T-helper 17 cell (primary cell): ENCODE measurements at regions not wholly inside any gene's neighbourhood (a gene's known extent, or its start where the extent isn't known, plus 50 kb on each side); places are given as distances from the start of the nearest gene placed in this dataset.

Experiments used
- ATAC-seq: fragments of 150-1000 bp; cut with Tn5 transposase; 2 replicates; pipeline ENCODE4 v1.10.0; 2021; ENCODE audit warnings: mild to moderate bottlenecking, moderate library complexity
- DNase-seq, 3 donors: peaks; one replicate each; pipeline versions ENCODE4 v3.0.0 to v3.0.0-alpha.2; 2020 to 2021
- H3K9me3 ChIP-seq: one replicate; pipeline ENCODE4 v1.7.0; 2013; ENCODE audit warnings: low read length, mild to moderate bottlenecking; ENCODE audit not compliant: control insufficient read depth, poor library complexity, severe bottlenecking
- H3K27ac Mint-ChIP-seq: one replicate; pipeline ENCODE4 v1.8.0; 2022; ENCODE audit warnings: mild to moderate bottlenecking, moderate library complexity, mixed read lengths
- H3K27me3 Mint-ChIP-seq: one replicate; pipeline ENCODE4 v1.8.0; 2022; ENCODE audit warnings: mixed read lengths
- H3K36me3 Mint-ChIP-seq: one replicate; pipeline ENCODE4 v1.8.0; 2022; ENCODE audit warnings: low read depth, mixed read lengths
- H3K4me1 Mint-ChIP-seq: one replicate; pipeline ENCODE4 v1.8.0; 2022; ENCODE audit warnings: mild to moderate bottlenecking, mixed read lengths
- H3K4me3 Mint-ChIP-seq: one replicate; pipeline ENCODE4 v1.8.0; 2022; ENCODE audit warnings: mild to moderate bottlenecking, moderate library complexity, mixed read lengths

GRCh38 chr10:78914502-78915189, 154.1 kb upstream of the ZMIZ1 start:
- Mint-ChIP-seq H3K4me1 (peaks cover 3% of the 10 kb centered on the region), H3K4me3 (no peak overlapping the region), H3K27me3 (peaks cover 20% of the 10 kb centered on the region), H3K36me3 (no peaks in the 10 kb centered on the region), H3K27ac (no peak overlapping the region)
- ATAC-seq (no peak), DNase-seq (no peak)
- no peaks in the 10 kb centered on the region for H3K9me3 ChIP-seq

GRCh38 chr10:78915190-78915518, 153.6 kb upstream of the ZMIZ1 start:
- Mint-ChIP-seq H3K36me3 (no peaks in the 10 kb centered on the region), H3K4me1 (peaks cover 3% of the 10 kb centered on the region), H3K27me3 (peaks cover 25% of the 10 kb centered on the region), H3K4me3 (no peak overlapping the region), H3K27ac (no peak overlapping the region)
- DNase-seq (no peak), ATAC-seq (no peak)
- no peaks in the 10 kb centered on the region for H3K9me3 ChIP-seq

- no peak overlapping the region for H3K4me3 Mint-ChIP-seq
- H3K4me1 Mint-ChIP-seq, result peaks cover 1% of the 10 kb centered on the region
- H3K36me3 Mint-ChIP-seq, result peaks cover 3% of the 10 kb centered on the region
- H3K9me3 ChIP-seq, result no peaks in the 10 kb centered on the region
- DNase-seq, result no peak
- no peak for ATAC-seq
- H3K27ac Mint-ChIP-seq, result no peak overlapping the region
- peaks cover 22% of the 10 kb centered on the region for H3K27me3 Mint-ChIP-seq
These were observed 152.5 kb upstream of the ZMIZ1 start for GRCh38 chr10:78916227-78916626.

- no peaks in the 10 kb centered on the region for H3K9me3 ChIP-seq
- Mint-ChIP-seq H3K27ac (no peak overlapping the region), H3K36me3 (peaks cover 3% of the 10 kb centered on the region), H3K27me3 (peaks cover 25% of the 10 kb centered on the region), H3K4me3 (no peak overlapping the region), H3K4me1 (no peaks in the 10 kb centered on the region)
- no peak for ATAC-seq
- no peak for DNase-seq
These were observed 149.4 kb upstream of the ZMIZ1 start for GRCh38 chr10:78919181-78919966.

- H3K27me3 Mint-ChIP-seq, result peaks cover 25% of the 10 kb centered on the region
- H3K9me3 ChIP-seq, result no peaks in the 10 kb centered on the region
- peaks cover 3% of the 10 kb centered on the region for H3K36me3 Mint-ChIP-seq
- no peaks in the 10 kb centered on the region for H3K4me1 Mint-ChIP-seq
- H3K4me3 Mint-ChIP-seq, result no peak overlapping the region
- DNase-seq (no peak), ATAC-seq (no peak)
- no peak overlapping the region for H3K27ac Mint-ChIP-seq
These were observed 148.8 kb upstream of the ZMIZ1 start for GRCh38 chr10:78920011-78920410.

GRCh38 chr10:78921895-78922294, 146.9 kb upstream of the ZMIZ1 start:
- no peaks in the 10 kb centered on the region for H3K4me1 Mint-ChIP-seq
- DNase-seq (no peak), ATAC-seq (no peak)
- H3K9me3 ChIP-seq, result no peaks in the 10 kb centered on the region
- H3K36me3 Mint-ChIP-seq, result peaks cover 3% of the 10 kb centered on the region
- H3K27ac Mint-ChIP-seq, result no peak overlapping the region
- peaks cover 25% of the 10 kb centered on the region for H3K27me3 Mint-ChIP-seq
- H3K4me3 Mint-ChIP-seq, result no peak overlapping the region

- no peak overlapping the region for H3K4me3 Mint-ChIP-seq
- no peaks in the 10 kb centered on the region for H3K9me3 ChIP-seq
- H3K36me3 Mint-ChIP-seq, result peaks cover 3% of the 10 kb centered on the region
- DNase-seq (no peak), ATAC-seq (no peak)
- no peaks in the 10 kb centered on the region for H3K4me1 Mint-ChIP-seq
- no peak overlapping the region for H3K27ac Mint-ChIP-seq
- H3K27me3 Mint-ChIP-seq, result peaks cover 17% of the 10 kb centered on the region
These were observed 145.0 kb upstream of the ZMIZ1 start for GRCh38 chr10:78923647-78924318.

- peaks cover 3% of the 10 kb centered on the region for H3K36me3 Mint-ChIP-seq
- DNase-seq (no peak), ATAC-seq (no peak)
- H3K4me1 Mint-ChIP-seq, result no peaks in the 10 kb centered on the region
- peaks cover 17% of the 10 kb centered on the region for H3K27me3 Mint-ChIP-seq
- H3K4me3 Mint-ChIP-seq, result no peak overlapping the region
- H3K27ac Mint-ChIP-seq, result no peak overlapping the region
- no peaks in the 10 kb centered on the region for H3K9me3 ChIP-seq
These were observed 144.3 kb upstream of the ZMIZ1 start for GRCh38 chr10:78924319-78925003.

- Mint-ChIP-seq H3K4me3 (no peak overlapping the region), H3K4me1 (no peaks in the 10 kb centered on the region), H3K27ac (peak overlapping the region; percentile 14), H3K36me3 (peaks cover 2% of the 10 kb centered on the region), H3K27me3 (peaks cover 9% of the 10 kb centered on the region)
- ATAC-seq, result no peak
- no peak for DNase-seq
- no peaks in the 10 kb centered on the region for H3K9me3 ChIP-seq
These were observed 143.5 kb upstream of the ZMIZ1 start for GRCh38 chr10:78925275-78925674.

- Mint-ChIP-seq H3K4me1 (peaks cover 3% of the 10 kb centered on the region), H3K27ac (peak overlapping the region; percentile 14), H3K27me3 (peaks cover 9% of the 10 kb centered on the region), H3K36me3 (no peaks in the 10 kb centered on the region), H3K4me3 (no peak overlapping the region)
- H3K9me3 ChIP-seq, result no peaks in the 10 kb centered on the region
- DNase-seq (no peak), ATAC-seq (no peak)
These were observed 142.9 kb upstream of the ZMIZ1 start for GRCh38 chr10:78925800-78926319.

GRCh38 chr10:78927257-78927995, 141.3 kb upstream of the ZMIZ1 start:
- H3K36me3 Mint-ChIP-seq, result no peaks in the 10 kb centered on the region
- H3K4me3 Mint-ChIP-seq, result no peak overlapping the region
- ATAC-seq, result no peak
- DNase-seq, result no peak
- no peak overlapping the region for H3K27ac Mint-ChIP-seq
- no peaks in the 10 kb centered on the region for H3K9me3 ChIP-seq
- peaks cover 11% of the 10 kb centered on the region for H3K27me3 Mint-ChIP-seq
- H3K4me1 Mint-ChIP-seq, result peaks cover 4% of the 10 kb centered on the region

- no peaks in the 10 kb centered on the region for H3K9me3 ChIP-seq
- Mint-ChIP-seq H3K4me3 (no peak overlapping the region), H3K27ac (no peak overlapping the region), H3K36me3 (peaks cover 2% of the 10 kb centered on the region), H3K4me1 (peaks cover 4% of the 10 kb centered on the region), H3K27me3 (peaks cover 16% of the 10 kb centered on the region)
- DNase-seq, result no peak
- ATAC-seq, result no peak
These were observed 140.4 kb upstream of the ZMIZ1 start for GRCh38 chr10:78928330-78928729.
